ENCODE measurements at regions not wholly inside any gene's neighbourhood (a gene's known extent, or its start where the extent isn't known, plus 50 kb on each side); places are given as distances from the start of the nearest gene placed in this dataset.
"Not testable (repeated sequence)": the region's sequence is repeated elsewhere in the genome, so short reads cannot be mapped to it uniquely, and the experiment has no call there.

GRCh38 chr4:8965896-8966295 is 94.3 kb upstream of the HMX1 start:
- not testable (repeated sequence) for DNase-seq

- DNase-seq: not testable (repeated sequence)
Observed at GRCh38 chr4:8964201-8964788, 92.7 kb upstream of the HMX1 start.

GRCh38 chr4:8963533-8963932 is 91.9 kb upstream of the HMX1 start:
- DNase-seq: not testable (repeated sequence)

- not testable (repeated sequence) for DNase-seq
Observed at GRCh38 chr4:8961343-8961742, 89.7 kb upstream of the HMX1 start.

- not testable (repeated sequence) for DNase-seq
Observed at GRCh38 chr4:8959471-8959870, 87.8 kb upstream of the HMX1 start.

- not testable (repeated sequence) for DNase-seq
Observed at GRCh38 chr4:8954001-8954400, 82.4 kb upstream of the HMX1 start.

GRCh38 chr4:8952791-8953190 is 81.2 kb upstream of the HMX1 start:
- DNase-seq: not testable (repeated sequence)

- not testable (repeated sequence) for DNase-seq
Observed at GRCh38 chr4:8952109-8952508, 80.5 kb upstream of the HMX1 start.

- not testable (repeated sequence) for DNase-seq
Observed at GRCh38 chr4:8945506-8945905, 73.9 kb upstream of the HMX1 start.

GRCh38 chr4:8943367-8943766 is 71.7 kb upstream of the HMX1 start:
- not testable (repeated sequence) for DNase-seq

GRCh38 chr4:8942088-8942487 is 70.4 kb upstream of the HMX1 start:
- DNase-seq: not testable (repeated sequence)

GRCh38 chr4:8941492-8941805 is 69.8 kb upstream of the HMX1 start:
- DNase-seq: not testable (repeated sequence)

- no peak for DNase-seq
Observed at GRCh38 chr4:8940792-8941491, 69.3 kb upstream of the HMX1 start.

- DNase-seq: no peak
Observed at GRCh38 chr4:8939840-8940742, 68.5 kb upstream of the HMX1 start.

GRCh38 chr4:8939160-8939839 is 67.7 kb upstream of the HMX1 start:
- DNase-seq: no peak

GRCh38 chr4:8938623-8939022 is 67.0 kb upstream of the HMX1 start:
- no peak for DNase-seq

- DNase-seq: no peak
Observed at GRCh38 chr4:8938137-8938536, 66.5 kb upstream of the HMX1 start.

- DNase-seq: no peak
Observed at GRCh38 chr4:8932884-8933283, 61.2 kb upstream of the HMX1 start.

GRCh38 chr4:8928074-8928473 is 56.4 kb upstream of the HMX1 start:
- DNase-seq: no peak

- DNase-seq: no peak
Observed at GRCh38 chr4:8922481-8922880, 50.8 kb upstream of the HMX1 start.

- no peak for DNase-seq
Observed at GRCh38 chr4:8921465-8921864, 49.8 kb upstream of the HMX1 start.

Data from NCI-H2227 treated with DMSO at 0.1 percent for 48 hours (cell line).